Adrenal gland (tissue), 5 donors: ENCODE measurements at regions not wholly inside any gene's neighbourhood (a gene's known extent, or its start where the extent isn't known, plus 50 kb on each side); places are given as distances from the start of the nearest gene placed in this dataset.

Source experiments
- CTCF ChIP-seq, 6 experiments: fragments of 450-650 bp in 4 of 6; fragments of 200-600 bp in 2 of 6; sonication (generic) in 1 of 6; IDR thresholded peaks; 1 replicate in 5 of 6; 2 replicates in 1 of 6; pipeline versions ENCODE4 v1.5.1 to v1.8.0; 2016 to 2021; ENCODE audit warnings: antibody characterized with exemption in 6 of 6, mild to moderate bottlenecking in 2 of 6, moderate library complexity in 1 of 6
- POLR2A ChIP-seq, 2 donors: fragments of 450-650 bp; IDR thresholded peaks; one replicate each; pipeline ENCODE4 v1.6.1; 2017; ENCODE audit warnings: antibody characterized with exemption in 2 of 2, mild to moderate bottlenecking in 2 of 2, moderate library complexity in 1 of 2
- donor health status: DM: no; HTN: no; CAD: no.

GRCh38 chr20:52652271-52652670 lies 319.9 kb upstream of the TSHZ2 start:
- TF ChIP-seq CTCF (IDR thresholded peaks at IDR 0.05) (no peak), POLR2A (IDR thresholded peaks at IDR 0.05) (no peak)
